Fibroblast of skin of abdomen (primary cell): ENCODE measurements at regions not wholly inside any gene's neighbourhood (a gene's known extent, or its start where the extent isn't known, plus 50 kb on each side); places are given as distances from the start of the nearest gene placed in this dataset.

Experiments used
- DNase-seq: peaks from one replicate; pipeline ENCODE4 v3.0.0-alpha.2; 2013

- no peak for DNase-seq
These were observed 74.1 kb upstream of the RPS23 start for GRCh38 chr5:82352146-82352791.

GRCh38 chr5:82351754-82352145 lies 73.6 kb upstream of the RPS23 start:
- DNase-seq, result peak; percentile 79

GRCh38 chr5:82351297-82351696 lies 73.1 kb upstream of the RPS23 start:
- no peak for DNase-seq

DNA sequence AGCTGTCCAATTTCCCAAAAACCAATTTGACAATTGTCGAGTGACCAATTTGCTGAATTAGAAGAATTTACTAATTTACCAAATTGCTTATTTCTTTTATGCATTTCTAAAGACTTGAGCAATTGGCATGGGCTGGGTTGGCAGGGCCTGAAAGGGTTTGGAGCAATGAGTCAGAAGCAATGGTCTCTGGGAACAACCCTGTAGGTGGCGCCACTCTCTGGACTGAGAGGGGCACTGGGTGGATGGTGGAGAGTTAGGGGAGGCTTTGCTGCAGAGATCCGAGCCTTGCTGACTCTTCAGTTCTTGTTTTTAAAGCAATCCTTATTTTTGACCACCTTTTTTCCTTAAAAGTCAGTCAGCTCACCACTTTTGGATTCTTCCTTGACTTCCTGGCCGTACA lies 71.5 kb upstream of the RPS23 start:
- no peak for DNase-seq

GRCh38 chr5:82348784-82349425 lies 70.8 kb upstream of the RPS23 start:
- no peak for DNase-seq

- peak; percentile 82 for DNase-seq
These were observed 69.2 kb upstream of the RPS23 start for GRCh38 chr5:82347201-82347865.

DNA sequence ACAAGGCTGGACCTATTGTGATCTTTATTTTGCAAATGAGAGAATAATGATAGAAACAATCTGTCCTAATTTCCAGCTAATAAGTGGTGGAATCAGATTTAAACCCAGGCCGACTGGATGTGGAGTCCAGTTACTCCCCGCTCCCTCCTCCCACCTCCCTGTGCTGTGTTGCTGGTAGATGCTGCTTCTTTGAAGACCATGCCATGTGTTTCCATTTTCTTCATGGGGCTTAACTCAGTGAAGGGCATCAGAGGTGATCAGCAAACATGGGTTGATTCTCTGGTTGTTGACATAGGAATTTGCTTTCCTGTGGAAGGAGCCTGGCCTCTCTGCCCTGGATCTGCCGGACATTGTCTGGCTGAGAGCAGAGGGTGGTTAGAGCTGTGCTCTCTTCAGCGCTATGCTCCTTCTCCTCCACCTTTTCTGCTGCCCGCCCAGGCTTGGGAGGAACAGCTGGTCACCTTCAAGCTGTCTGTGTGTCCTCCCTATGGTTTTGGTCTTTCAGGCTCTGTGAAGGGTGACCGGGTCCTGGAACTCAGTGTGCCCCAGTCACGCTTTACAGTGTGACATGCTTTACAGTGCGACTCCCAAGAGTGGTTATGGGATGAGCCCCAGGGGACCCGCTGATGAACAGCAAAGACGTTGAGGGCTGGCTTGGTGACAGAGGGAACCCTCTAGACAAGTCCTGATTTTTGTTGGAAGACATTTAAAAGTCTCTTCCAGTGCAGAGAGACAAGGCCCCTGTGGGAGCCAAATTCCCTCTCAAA lies 68.4 kb upstream of the RPS23 start:
- DNase-seq, result no peak

DNA sequence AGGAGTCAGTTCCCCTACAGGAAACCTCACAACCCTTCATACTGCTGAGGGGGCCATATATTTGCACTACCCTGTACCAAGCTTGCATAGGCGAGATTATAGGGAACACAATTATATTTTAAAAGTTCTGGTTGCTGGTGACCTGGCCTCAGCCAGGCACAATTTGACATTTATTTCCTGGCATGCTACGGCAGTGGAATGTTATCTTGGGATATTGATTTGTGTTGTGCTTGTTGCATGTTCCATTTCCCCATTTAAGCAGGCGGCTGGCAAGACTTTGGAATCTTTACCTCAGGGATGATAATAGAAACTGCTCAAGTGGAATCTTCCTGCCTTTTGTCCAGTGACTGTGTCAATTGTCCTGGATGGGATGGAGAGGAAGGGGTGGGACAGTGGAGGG lies 67.0 kb upstream of the RPS23 start:
- no peak for DNase-seq

DNA sequence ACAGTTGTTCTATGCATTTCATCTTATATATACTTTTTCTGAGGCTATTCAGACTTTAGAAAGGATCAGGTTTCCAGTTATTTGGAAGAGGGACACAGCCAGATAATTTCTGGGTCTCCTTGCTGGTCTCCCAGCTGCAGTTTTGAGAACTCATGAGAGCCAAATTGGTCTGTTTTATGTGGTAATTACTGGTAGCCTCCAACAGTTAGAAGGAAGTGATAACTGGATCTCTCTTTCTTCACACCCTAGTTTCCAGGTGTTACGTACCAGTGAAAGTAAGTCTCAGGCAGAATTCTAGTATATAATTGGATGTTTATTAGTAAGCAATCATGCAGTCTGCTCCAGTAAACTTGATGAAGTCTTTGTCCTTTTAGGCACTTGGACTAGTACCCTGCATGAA lies 63.2 kb upstream of the RPS23 start:
- no peak for DNase-seq

DNA sequence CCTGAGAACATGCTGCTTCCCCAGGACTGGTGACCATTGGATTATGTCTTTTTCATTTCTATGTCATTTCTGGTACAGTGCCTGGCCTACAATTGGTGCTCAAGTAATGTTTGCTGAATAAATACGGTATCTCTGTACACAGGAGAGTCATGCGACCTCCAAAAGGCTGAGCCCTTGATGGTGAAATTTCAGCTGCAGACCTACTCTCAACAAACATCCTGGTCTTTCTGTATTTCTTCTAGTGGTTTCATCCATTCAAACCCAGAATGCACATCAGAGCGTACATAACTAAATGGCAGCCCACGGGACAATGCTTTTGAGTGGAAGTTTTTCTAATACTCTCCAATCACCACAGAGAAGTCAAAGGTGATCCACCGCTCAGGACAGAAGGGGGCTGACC lies 62.6 kb upstream of the RPS23 start:
- no peak for DNase-seq

GRCh38 chr5:82339792-82340191 lies 61.6 kb upstream of the RPS23 start:
- DNase-seq, result no peak

DNA sequence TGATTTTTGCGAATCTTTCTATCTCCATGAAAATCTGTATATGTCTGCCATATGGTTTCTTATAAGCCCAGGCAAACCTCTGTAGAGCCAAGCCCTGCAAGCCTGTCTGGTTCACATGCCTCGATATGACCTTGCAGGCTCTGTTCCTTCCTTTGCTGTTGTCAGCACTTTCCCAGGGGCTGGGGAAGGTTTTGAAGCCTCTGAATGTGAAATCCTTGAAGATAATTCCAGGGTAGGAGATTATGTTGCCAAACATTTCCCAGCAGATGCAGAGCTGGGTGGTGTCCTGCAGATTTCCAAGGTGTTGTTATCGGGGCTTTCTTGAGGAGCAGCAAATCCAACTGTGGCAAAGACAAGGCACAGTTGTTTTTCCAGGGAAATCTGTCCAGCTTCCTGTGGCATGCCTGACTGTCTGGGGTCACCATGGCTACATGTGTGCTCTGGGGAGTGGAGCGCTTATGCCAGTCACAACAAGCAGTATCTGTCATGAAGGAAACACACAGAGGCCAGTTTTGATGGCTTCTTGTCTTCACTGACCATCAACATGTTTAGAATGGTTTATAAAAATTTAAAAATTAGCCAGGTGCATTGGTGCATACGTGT lies 60.7 kb upstream of the RPS23 start:
- DNase-seq, result no peak

- no peak for DNase-seq
These were observed 58.8 kb upstream of the RPS23 start for GRCh38 chr5:82336959-82337351.

GRCh38 chr5:82336226-82336958 lies 58.2 kb upstream of the RPS23 start:
- no peak for DNase-seq

DNA sequence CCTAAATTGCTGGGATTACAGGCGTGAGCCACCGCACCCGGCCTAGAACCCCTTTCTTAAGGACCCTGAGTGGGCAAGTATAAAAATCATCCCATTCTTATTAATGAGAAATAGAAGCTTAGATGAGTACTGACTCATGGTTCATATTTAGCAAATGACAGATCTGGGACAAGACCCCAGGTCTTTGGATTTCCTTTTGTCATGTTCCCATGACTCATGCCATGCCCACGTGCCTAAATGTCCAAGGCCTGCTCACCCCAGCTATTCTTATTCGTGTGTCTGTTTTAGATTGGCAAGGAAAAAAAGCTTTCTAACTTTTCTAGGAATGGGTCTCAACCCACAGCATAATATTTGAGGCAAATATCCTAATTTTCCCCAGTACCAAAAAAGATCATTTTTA lies 57.7 kb upstream of the RPS23 start:
- DNase-seq, result peak; percentile 64

- DNase-seq, result peak; percentile 95
These were observed 56.7 kb upstream of the RPS23 start for GRCh38 chr5:82334856-82335255.

DNA sequence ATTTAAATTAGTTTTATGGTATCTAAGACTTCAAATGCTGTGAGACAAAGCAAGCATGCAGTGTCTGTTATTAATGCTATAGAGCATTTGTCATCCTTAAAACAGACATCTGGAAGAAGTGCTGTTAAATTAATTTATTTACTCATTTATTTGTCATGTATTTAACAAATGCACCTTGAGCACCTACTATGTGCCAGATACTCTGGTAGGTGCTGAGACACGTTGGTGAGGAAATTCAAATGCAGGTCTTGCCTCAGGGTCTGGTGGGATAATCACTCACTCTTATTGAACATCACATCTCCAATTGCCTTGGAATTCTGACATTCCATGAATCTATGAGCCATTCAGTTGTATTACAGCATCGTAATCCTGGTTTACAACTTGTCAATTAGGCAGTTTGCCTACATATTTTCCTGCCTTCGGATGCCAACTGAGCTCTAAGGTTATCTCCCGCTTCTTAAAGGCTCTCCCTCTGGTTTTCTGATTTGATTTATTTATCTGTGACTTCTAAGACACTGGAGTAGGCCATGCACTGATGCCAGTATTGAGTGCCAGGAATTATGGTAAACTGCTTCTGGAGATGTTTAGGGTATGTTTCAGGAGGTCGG lies 56.0 kb upstream of the RPS23 start:
- DNase-seq, result no peak

GRCh38 chr5:82332886-82333615 lies 54.9 kb upstream of the RPS23 start:
- no peak for DNase-seq

GRCh38 chr5:82332064-82332855 lies 54.1 kb upstream of the RPS23 start:
- no peak for DNase-seq

DNA sequence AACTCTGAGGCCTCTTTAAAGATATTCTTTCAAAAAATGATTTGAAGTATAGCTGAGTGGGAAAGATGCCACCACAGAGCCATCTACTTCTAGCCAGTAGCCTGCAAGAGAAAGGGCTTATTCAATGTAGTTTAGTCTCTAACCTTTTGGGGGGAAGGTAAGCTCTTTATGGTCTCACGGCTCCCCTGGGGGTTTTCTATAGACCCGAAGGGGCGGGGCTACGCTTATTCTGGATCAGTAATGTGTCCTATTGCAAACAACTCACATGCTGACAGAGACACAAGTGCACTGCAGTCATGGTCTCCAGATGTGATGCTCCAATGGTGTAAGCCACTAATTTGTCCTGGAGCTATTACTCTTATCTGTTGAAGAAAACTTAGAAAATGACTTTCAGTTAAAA lies 53.4 kb upstream of the RPS23 start:
- no peak for DNase-seq
